GM12801 (cell line): ENCODE measurements at regions not wholly inside any gene's neighbourhood (a gene's known extent, or its start where the extent isn't known, plus 50 kb on each side); places are given as distances from the start of the nearest gene placed in this dataset.

Source experiments
- TF ChIP-seq, protein P1 (sequence below): IDR thresholded peaks from one replicate; pipeline ENCODE4 v1.5.1; 2011; ENCODE audit warnings: control low read depth; ENCODE audit not compliant: insufficient read length; ENCODE audit errors: extremely low read depth

DNA sequence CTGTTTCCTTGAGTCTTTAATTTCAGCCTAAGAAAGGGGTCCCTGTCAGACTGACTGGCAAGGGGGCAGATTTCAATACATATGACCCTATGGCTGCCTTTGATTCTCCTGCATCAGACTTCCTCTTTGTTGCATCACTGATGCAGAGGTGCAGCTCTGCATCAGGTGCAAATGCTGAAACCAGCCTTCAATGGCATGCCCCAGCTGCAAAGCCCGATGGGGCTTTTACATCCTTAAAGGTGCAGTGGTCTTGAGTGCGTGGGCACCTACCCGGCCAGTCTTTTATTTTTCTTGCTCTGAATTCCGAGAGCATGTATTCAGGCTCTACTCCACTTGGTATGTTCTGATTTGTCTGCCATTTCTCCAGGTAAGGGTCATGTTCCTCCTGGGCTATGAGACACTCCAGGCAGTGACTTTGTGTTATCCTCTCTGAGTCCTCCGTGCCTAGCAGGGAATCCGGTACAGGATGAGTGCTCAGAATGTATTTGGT is 169.5 kb downstream of the MYCN start:
- TF ChIP-seq, protein P1, sequence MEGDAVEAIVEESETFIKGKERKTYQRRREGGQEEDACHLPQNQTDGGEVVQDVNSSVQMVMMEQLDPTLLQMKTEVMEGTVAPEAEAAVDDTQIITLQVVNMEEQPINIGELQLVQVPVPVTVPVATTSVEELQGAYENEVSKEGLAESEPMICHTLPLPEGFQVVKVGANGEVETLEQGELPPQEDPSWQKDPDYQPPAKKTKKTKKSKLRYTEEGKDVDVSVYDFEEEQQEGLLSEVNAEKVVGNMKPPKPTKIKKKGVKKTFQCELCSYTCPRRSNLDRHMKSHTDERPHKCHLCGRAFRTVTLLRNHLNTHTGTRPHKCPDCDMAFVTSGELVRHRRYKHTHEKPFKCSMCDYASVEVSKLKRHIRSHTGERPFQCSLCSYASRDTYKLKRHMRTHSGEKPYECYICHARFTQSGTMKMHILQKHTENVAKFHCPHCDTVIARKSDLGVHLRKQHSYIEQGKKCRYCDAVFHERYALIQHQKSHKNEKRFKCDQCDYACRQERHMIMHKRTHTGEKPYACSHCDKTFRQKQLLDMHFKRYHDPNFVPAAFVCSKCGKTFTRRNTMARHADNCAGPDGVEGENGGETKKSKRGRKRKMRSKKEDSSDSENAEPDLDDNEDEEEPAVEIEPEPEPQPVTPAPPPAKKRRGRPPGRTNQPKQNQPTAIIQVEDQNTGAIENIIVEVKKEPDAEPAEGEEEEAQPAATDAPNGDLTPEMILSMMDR = no peak

DNA sequence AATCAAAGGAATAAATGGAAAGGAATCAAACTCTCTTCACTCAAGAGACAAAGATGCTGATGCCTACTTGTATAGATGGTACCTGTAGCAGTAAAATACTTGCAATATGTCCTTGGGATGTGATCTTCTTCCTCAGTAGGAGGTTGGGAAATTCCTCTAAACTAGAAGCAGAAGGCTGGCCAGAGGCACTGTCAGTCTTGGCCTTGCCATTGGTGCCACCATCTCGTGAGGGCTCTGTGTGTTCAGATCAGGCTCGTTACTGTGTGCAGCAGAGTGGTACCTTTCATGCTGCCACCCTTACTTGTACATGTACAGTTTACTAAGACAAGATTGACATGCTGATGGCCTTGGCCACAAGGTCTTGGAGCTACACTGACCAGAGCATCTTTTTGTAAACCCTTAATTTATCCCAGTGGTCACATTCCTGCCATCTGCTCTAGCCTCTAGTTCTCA is 169.0 kb downstream of the MYCN start:
- TF ChIP-seq, protein P1 = no peak

DNA sequence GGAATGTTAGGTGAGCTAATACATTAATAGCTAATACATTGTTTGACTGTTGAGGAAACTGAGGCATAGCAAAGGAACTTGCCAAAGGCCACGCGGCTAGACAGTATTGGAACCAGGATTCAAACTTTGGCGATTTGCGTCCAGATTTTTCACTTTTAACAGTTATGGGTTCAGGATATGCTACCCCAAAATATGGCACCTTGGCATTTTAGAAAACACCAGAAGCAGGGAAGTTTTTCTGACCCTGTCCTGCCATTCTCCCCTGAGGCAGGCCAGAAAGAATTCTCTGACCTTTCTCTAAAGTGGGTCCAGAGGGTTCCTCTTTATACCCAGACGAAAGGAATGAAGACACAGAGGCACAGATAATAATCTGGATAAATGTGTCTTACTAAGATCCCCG is 166.9 kb downstream of the MYCN start:
- TF ChIP-seq, protein P1 = no peak

DNA sequence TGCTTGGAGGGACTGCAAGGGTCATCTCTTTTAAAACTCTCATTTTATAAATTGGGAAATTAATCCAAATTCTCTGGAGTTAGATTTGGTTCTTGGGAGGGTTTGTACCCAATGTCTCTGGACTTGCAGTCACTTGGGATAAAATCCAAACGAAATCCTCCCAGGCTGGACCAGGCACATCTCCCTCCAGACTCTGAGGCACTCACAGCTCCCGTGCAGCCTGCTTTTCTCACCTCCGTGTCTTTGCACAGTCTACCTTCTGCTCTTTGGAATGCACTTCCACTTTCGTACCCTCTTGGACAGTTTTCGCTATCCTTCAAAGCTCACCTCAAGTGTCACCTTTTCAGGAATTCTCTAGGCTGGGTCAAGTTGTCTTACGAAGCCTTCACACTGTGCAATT is 166.3 kb downstream of the MYCN start:
- TF ChIP-seq, protein P1 = no peak

DNA sequence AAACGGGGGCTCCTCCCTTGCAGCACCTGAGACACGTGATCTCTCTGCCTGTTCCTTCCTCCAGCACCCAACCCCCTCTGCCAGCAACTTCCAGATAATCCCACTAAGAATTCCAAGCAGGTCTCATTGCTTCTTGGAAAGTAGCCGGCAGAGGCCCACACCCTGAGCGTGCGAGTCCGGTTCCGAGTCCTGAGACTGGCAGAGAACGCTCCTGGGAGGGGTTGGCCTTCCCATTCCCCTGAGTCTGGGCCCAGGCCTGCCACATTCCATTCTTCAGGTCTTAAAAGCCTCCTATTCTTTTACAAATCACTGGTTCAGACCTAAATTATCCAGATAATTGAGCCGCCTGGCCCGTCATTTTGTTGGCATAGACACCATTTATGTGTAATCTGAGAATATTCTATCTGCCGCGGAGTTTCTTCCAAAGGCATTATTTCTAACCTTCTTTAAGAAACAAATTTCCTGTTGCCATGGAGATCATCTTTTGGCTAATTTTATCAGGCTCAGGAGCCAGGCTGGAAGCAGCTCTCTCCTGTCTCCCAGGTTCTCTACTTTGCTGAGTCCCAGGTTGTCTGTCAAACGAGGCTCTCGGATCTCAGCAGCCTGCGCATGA is 165.4 kb downstream of the MYCN start:
- TF ChIP-seq, protein P1 = no peak

DNA sequence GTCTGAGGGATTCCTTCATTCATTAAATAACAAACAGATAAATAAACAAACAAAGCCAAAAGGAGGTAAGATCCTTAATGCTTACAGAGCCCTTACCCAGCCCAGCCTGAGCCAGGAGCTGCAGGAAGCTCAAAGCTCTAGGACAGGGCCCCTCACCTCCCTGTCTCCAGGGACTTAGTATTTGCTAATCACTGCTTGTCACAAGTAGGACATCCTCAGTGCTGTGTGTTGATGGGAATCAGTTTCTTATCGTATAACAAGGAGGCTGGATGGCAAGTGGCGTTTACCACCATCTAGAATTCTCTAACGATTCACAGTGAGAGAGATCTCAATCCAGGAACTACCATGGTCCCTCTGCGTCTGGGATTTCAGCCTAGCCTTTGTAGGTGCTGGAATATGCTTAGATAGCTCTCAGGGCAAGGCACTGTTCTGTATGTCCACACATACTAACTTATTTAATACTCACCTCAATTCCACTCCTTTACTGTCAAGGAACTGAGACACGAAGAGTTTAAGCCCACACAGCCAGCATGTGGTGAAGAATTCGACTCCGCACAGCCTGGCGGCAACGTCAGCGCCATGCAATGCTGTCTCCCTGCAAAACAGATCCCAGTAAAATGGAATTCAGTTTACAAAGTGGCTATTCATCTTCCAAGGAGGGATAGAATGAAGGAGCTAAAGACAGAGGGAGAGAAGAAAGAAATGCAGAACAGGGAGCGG is 164.8 kb downstream of the MYCN start:
- TF ChIP-seq, protein P1 = no peak

DNA sequence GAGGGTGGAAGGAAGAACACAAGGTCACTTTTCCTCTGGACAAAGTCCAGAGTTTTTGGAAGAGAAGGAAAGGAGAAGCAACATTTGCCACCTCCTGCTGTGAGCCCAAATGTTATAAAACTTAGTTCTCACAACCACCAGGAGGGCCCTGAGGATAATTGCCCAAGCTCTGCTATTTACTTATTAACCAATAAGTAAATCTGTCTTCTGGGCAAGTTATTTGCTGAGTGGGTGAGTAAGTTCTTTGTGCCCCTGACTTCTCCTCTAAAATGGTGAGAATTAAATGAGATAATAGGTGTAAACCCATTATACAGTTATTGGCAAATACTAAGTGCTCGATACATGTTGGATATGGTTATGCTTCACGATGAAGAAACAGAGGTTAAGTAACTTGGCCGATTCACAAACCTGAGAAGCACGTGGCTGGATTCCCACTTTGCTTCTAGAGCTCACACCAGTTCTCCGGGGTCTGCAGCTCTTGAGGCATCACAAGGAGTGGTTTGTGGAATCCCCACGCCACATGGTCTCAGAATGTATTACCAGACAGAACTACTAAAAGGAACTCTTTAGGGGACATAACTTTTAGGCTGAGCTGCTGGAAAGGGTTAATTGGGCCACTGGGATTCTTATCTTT is 164.1 kb downstream of the MYCN start:
- TF ChIP-seq, protein P1 = no peak
